Large intestine (tissue), 3 donors: ENCODE measurements at regions not wholly inside any gene's neighbourhood (a gene's known extent, or its start where the extent isn't known, plus 50 kb on each side); places are given as distances from the start of the nearest gene placed in this dataset.

Experiments used
- DNase-seq, 2 donors: peaks; one replicate each; pipeline versions ENCODE4 v3.0.0 to v3.0.0-alpha.2; 2013
- H3K27ac ChIP-seq: one replicate; pipeline ENCODE4 v1.5.1; 2013; ENCODE audit warnings: low read length
- H3K27me3 ChIP-seq: 2 replicates; pipeline ENCODE4 v1.6.1; 2013; ENCODE audit warnings: low read length; ENCODE audit not compliant: control insufficient read depth, insufficient read depth
- H3K36me3 ChIP-seq: 2 replicates; pipeline ENCODE4 v1.6.1; 2013; ENCODE audit warnings: low read length; ENCODE audit not compliant: control insufficient read depth, insufficient read depth
- H3K4me1 ChIP-seq: one replicate; pipeline ENCODE4 v1.6.1; 2013; ENCODE audit warnings: low read length; ENCODE audit not compliant: control insufficient read depth, insufficient read depth
- H3K4me3 ChIP-seq: one replicate; pipeline ENCODE4 v1.5.1; 2013; ENCODE audit warnings: low read length
- H3K9me3 ChIP-seq: one replicate; pipeline ENCODE4 v1.6.1; 2013; ENCODE audit warnings: mild to moderate bottlenecking, low read depth, low read length, moderate library complexity; ENCODE audit not compliant: control insufficient read depth
- WGBS: methylation state at CpG from one replicate; pipeline ENCODE4 v1.1.5; 2013; ENCODE audit warnings: low lambda C conversion rate; ENCODE audit not compliant: insufficient coverage; 5-methylcytosine and 5-hydroxymethylcytosine counted together

GRCh38 chr5:143870362-143870761 is 58.4 kb downstream of the HMHB1 start:
- no peak overlapping the region for H3K4me3 ChIP-seq
- H3K4me1 ChIP-seq, result no peaks in the 10 kb centered on the region
- WGBS, result 100% methylated on average over 1 of the region's 1 CpG
- DNase-seq, result no peak
- no peaks in the 10 kb centered on the region for H3K27me3 ChIP-seq
- no peaks in the 10 kb centered on the region for H3K36me3 ChIP-seq
- no peak overlapping the region for H3K27ac ChIP-seq
- H3K9me3 ChIP-seq, result no peaks in the 10 kb centered on the region

- 100% methylated on average over 1 of the region's 5 CpGs for WGBS
- H3K27me3 ChIP-seq, result no peaks in the 10 kb centered on the region
- DNase-seq, result no peak
Observed at GRCh38 chr5:143870871-143871632, 59.1 kb downstream of the HMHB1 start.

GRCh38 chr5:143871672-143872071 is 59.7 kb downstream of the HMHB1 start:
- H3K27ac ChIP-seq, result no peak overlapping the region
- H3K27me3 ChIP-seq, result no peaks in the 10 kb centered on the region
- H3K4me1 ChIP-seq, result no peaks in the 10 kb centered on the region
- DNase-seq, result no peak
- WGBS, result 67% methylated on average over 1 of the region's 2 CpGs
- H3K36me3 ChIP-seq, result no peaks in the 10 kb centered on the region
- H3K9me3 ChIP-seq, result no peaks in the 10 kb centered on the region
- no peak overlapping the region for H3K4me3 ChIP-seq

More at GRCh38 chr5:143870871-143871632, 59.1 kb downstream of the HMHB1 start:
- Histone ChIP-seq H3K27ac (no peak overlapping the region), H3K4me3 (no peak overlapping the region), H3K9me3 (no peaks in the 10 kb centered on the region), H3K36me3 (no peaks in the 10 kb centered on the region), H3K4me1 (no peaks in the 10 kb centered on the region)

GRCh38 chr5:143874312-143874711 is 62.4 kb downstream of the HMHB1 start:
- H3K36me3 ChIP-seq, result no peaks in the 10 kb centered on the region

GRCh38 chr5:143877196-143877595 is 65.2 kb downstream of the HMHB1 start:
- no peak for DNase-seq
- H3K9me3 ChIP-seq, result no peaks in the 10 kb centered on the region
- no CpG with 5 or more reads among the region's 2 CpGs for WGBS
- no peaks in the 10 kb centered on the region for H3K36me3 ChIP-seq
- no peak overlapping the region for H3K4me3 ChIP-seq
- H3K4me1 ChIP-seq, result no peaks in the 10 kb centered on the region
- no peak overlapping the region for H3K27ac ChIP-seq
- peaks cover 2% of the 10 kb centered on the region for H3K27me3 ChIP-seq

More at GRCh38 chr5:143874312-143874711, 62.4 kb downstream of the HMHB1 start:
- no peaks in the 10 kb centered on the region for H3K27me3 ChIP-seq
- WGBS, result no CpG with 5 or more reads among the region's 4 CpGs
- no peak overlapping the region for H3K4me3 ChIP-seq
- no peak for DNase-seq
- no peaks in the 10 kb centered on the region for H3K4me1 ChIP-seq
- H3K27ac ChIP-seq, result no peak overlapping the region
- no peaks in the 10 kb centered on the region for H3K9me3 ChIP-seq

GRCh38 chr5:143878430-143878829 is 66.5 kb downstream of the HMHB1 start:
- no peak for DNase-seq
- no peak overlapping the region for H3K4me3 ChIP-seq

GRCh38 chr5:143879646-143880045 is 67.7 kb downstream of the HMHB1 start:
- no peaks in the 10 kb centered on the region for H3K9me3 ChIP-seq
- DNase-seq, result no peak
- no peaks in the 10 kb centered on the region for H3K4me1 ChIP-seq
- no peak overlapping the region for H3K4me3 ChIP-seq
- H3K36me3 ChIP-seq, result no peaks in the 10 kb centered on the region
- H3K27ac ChIP-seq, result no peak overlapping the region
- H3K27me3 ChIP-seq, result peaks cover 2% of the 10 kb centered on the region
- no CpG with 5 or more reads among the region's 3 CpGs for WGBS

More at GRCh38 chr5:143878430-143878829, 66.5 kb downstream of the HMHB1 start:
- Histone ChIP-seq H3K4me1 (no peaks in the 10 kb centered on the region), H3K9me3 (no peaks in the 10 kb centered on the region), H3K36me3 (no peaks in the 10 kb centered on the region), H3K27me3 (peaks cover 2% of the 10 kb centered on the region), H3K27ac (no peak overlapping the region)
- WGBS, result no CpG with 5 or more reads among the region's 5 CpGs

GRCh38 chr5:143880178-143880577 is 68.2 kb downstream of the HMHB1 start:
- no peak for DNase-seq
- Histone ChIP-seq H3K9me3 (no peaks in the 10 kb centered on the region), H3K27ac (no peak overlapping the region), H3K4me3 (no peak overlapping the region), H3K36me3 (no peaks in the 10 kb centered on the region), H3K27me3 (peaks cover 2% of the 10 kb centered on the region), H3K4me1 (no peaks in the 10 kb centered on the region)
- no CpG with 5 or more reads among the region's 6 CpGs for WGBS

- H3K27ac ChIP-seq, result no peak overlapping the region
- H3K36me3 ChIP-seq, result no peaks in the 10 kb centered on the region
- no peak overlapping the region for H3K4me3 ChIP-seq
- peaks cover 2% of the 10 kb centered on the region for H3K27me3 ChIP-seq
- WGBS, result no CpG with 5 or more reads among the region's 5 CpGs
- H3K4me1 ChIP-seq, result no peaks in the 10 kb centered on the region
- no peak for DNase-seq
- no peaks in the 10 kb centered on the region for H3K9me3 ChIP-seq
Observed at GRCh38 chr5:143882520-143882919, 70.6 kb downstream of the HMHB1 start.

GRCh38 chr5:143886096-143886495 is 74.1 kb downstream of the HMHB1 start:
- 70% methylated on average over 1 of the region's 3 CpGs for WGBS
- Histone ChIP-seq H3K9me3 (no peaks in the 10 kb centered on the region), H3K4me3 (no peak overlapping the region), H3K4me1 (no peaks in the 10 kb centered on the region), H3K27me3 (no peaks in the 10 kb centered on the region), H3K36me3 (no peaks in the 10 kb centered on the region), H3K27ac (no peak overlapping the region)
- no peak for DNase-seq
